GM21717 (cell line): ENCODE measurements at regions not wholly inside any gene's neighbourhood (a gene's known extent, or its start where the extent isn't known, plus 50 kb on each side); places are given as distances from the start of the nearest gene placed in this dataset.
"Not testable (repeated sequence)": the region's sequence is repeated elsewhere in the genome, so short reads cannot be mapped to it uniquely, and the experiment has no call there.

Experiments
- ATAC-seq: cut with Tn5 transposase; IDR thresholded peaks from one replicate; pipeline ENCODE4 v1.9.1; 2021; ENCODE audit warnings: mild to moderate bottlenecking, moderate library complexity; ENCODE audit not compliant: unreplicated experiment

DNA sequence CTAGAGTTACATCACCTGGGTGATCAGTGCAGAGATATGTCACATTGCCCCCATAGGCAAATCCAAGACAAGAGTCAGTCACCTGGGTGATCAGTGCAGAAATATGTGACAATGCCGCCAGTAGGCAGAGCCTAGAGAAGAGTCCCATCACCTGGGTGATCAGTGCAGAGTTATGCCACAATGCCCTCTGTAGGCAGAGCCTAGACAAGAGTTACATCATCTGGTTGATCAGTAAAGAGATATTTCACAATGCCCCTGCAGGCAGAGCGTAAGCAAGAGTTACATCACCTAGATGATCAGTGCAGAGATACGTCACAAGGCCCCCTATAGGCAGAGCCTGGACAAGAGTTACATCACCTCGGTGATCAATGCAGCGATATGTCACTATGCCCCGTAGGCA is 63.3 kb upstream of the FRG2B start:
- not testable (repeated sequence) for ATAC-seq

DNA sequence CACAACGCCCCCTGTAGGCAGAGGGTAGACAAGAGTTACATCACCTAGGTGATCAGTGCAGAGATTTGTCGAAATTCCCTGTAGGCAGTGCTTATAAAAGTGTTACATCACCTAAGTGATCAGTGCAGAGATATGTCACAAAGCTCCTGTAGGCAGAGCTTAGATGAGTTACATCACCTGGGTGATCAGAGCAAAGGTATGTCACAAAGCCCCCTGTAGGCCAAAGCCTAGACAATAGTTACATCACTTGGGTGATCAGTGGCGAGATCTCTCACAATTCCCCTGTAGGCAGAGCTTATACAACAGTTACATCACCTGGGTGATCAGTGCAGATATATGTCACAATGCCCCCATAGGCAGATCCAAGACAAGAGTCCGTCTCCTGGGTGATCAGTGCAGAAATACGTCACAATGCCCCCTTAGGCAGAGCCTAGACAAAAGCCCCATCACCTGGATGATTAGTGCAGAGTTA is 61.9 kb upstream of the FRG2B start:
- peak; percentile 12 for ATAC-seq

DNA sequence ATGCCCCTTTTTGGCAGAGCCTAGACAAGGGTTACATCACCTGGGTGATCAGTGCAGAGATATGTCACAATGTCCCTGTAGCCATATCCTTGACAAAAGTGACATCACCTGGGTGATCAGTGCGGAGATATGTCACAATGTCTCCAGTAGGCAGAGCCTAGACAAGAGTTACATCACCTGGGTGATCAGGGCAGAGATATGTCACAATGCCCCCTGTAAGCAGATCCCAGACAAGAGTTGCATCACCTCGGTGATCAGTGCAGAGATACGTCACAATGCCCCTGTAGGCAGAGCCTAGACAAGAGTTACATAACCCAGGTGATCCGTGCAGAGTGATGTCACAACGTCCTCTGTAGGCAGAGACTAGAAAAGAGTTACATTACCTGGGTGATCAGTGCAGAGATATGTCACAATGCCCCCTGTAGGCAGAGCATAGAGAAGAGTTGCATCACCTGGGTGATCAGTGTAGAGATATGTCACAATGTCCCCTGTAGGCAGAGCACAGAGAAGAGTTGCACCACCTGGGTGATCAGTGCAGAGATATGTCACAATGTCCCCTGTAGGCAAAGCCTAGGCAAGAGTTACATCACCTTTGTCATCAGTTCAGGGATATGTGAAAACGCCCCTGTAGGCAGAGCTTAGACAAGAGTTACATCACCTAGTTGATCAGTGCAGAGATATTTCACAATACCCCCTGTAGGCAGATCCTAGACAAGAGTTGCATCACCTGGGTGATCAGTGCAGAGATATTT is 61.3 kb upstream of the FRG2B start:
- ATAC-seq: peak; percentile 52

DNA sequence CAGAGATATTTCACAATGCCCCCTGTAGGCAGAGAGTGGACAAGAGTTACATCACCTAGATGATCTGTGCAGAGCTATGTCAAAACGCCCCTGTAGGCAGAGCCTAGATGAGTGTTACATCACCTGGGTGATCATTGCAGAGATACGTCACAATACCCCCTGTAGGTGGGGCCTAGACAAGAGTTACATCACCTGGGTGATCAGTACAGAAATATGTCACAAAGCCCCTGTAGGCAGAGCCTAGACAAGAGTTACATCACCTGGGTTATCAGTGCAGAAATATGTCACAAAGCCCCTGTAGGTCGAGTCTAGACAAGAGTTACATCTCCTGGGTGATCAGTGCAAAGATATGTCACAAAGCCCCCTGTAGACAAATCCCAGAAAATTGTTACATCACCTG is 60.4 kb upstream of the FRG2B start:
- not testable (repeated sequence) for ATAC-seq
